Mucosa of descending colon (tissue), 3 donors: ENCODE measurements at regions not wholly inside any gene's neighbourhood (a gene's known extent, or its start where the extent isn't known, plus 50 kb on each side); places are given as distances from the start of the nearest gene placed in this dataset.

Source experiments
- ATAC-seq: fragments of 200-7000 bp; cut with Tn5 transposase; one replicate; pipeline ENCODE4 v1.9.1; 2020; ENCODE audit warnings: mild to moderate bottlenecking, moderate library complexity
- DNase-seq, 3 donors: peaks; one replicate each; pipeline ENCODE4 v3.0.0-alpha.2; 2020
- H3K36me3 ChIP-seq: fragments of 200-600 bp; one replicate; pipeline ENCODE4 v1.8.0; 2021; ENCODE audit warnings: low read depth, mild to moderate bottlenecking
- H3K4me1 ChIP-seq: fragments of 200-600 bp; one replicate; pipeline ENCODE4 v1.8.0; 2021; ENCODE audit warnings: low read depth, mild to moderate bottlenecking
- H3K4me3 ChIP-seq: fragments of 200-600 bp; one replicate; pipeline ENCODE4 v1.8.0; 2021; ENCODE audit warnings: mild to moderate bottlenecking
- H3K9me3 ChIP-seq: fragments of 200-600 bp; one replicate; pipeline ENCODE4 v1.8.0; 2021; ENCODE audit warnings: mild to moderate bottlenecking
- CTCF ChIP-seq: fragments of 200-600 bp; IDR thresholded peaks from one replicate; pipeline ENCODE4 v1.8.0; 2022; ENCODE audit warnings: antibody characterized with exemption, mild to moderate bottlenecking
- intact Hi-C, 2 donors: fragments of 100-400 bp; cut with DNase I in 1 of 2; cut with micrococcal nuclease in 1 of 2; formaldehyde crosslinking; loops; one replicate each; pipeline versions ENCODE4 v1.11.0 to v1.11.1; 2022; cut with DNase I, micrococcal nuclease
- donor health status: DM: no; HTN: no; CAD: no; lungs with moderate emphysema.
- donor health status: DM: no; HTN: no; CAD: no.
- donor health status: DM: no; HTN: yes; CAD: no.

- Histone ChIP-seq H3K36me3 (no peaks in the 10 kb centered on the region), H3K4me1 (no peaks in the 10 kb centered on the region), H3K9me3 (no peaks in the 10 kb centered on the region), H3K4me3 (no peak overlapping the region)
- intact Hi-C loops, result no loop called here
- ATAC-seq (no peak), DNase-seq (no peak)
- TF ChIP-seq CTCF, result no peak
Measured at GRCh38 chr13:34405410-34406181, 536.5 kb upstream of the NBEA start.

GRCh38 chr13:34408640-34409039 is 533.4 kb upstream of the NBEA start:
- intact Hi-C loops, result no loop called here
- ATAC-seq (no peak), DNase-seq (no peak)
- Histone ChIP-seq H3K4me1 (no peaks in the 10 kb centered on the region), H3K9me3 (no peaks in the 10 kb centered on the region), H3K36me3 (no peaks in the 10 kb centered on the region), H3K4me3 (no peak overlapping the region)
- no peak for TF ChIP-seq CTCF

GRCh38 chr13:34409496-34410182 is 532.4 kb upstream of the NBEA start:
- ATAC-seq (no peak), DNase-seq (no peak)
- Histone ChIP-seq H3K4me1 (no peaks in the 10 kb centered on the region), H3K9me3 (no peaks in the 10 kb centered on the region), H3K4me3 (no peak overlapping the region), H3K36me3 (no peaks in the 10 kb centered on the region)
- intact Hi-C loops, result no loop called here
- no peak for TF ChIP-seq CTCF

- DNase-seq (no peak), ATAC-seq (no peak)
- TF ChIP-seq CTCF, result no peak
- intact Hi-C loops, result no loop called here
- H3K4me3 ChIP-seq, result no peak overlapping the region
- H3K4me1 ChIP-seq, result no peaks in the 10 kb centered on the region
- H3K9me3 ChIP-seq, result no peaks in the 10 kb centered on the region
- no peaks in the 10 kb centered on the region for H3K36me3 ChIP-seq
Measured at GRCh38 chr13:34410678-34411077, 531.4 kb upstream of the NBEA start.

- TF ChIP-seq CTCF, result no peak
- intact Hi-C loops, result no loop called here
- ATAC-seq (no peak), DNase-seq (no peak)
- Histone ChIP-seq H3K36me3 (no peaks in the 10 kb centered on the region), H3K4me3 (no peak overlapping the region), H3K9me3 (no peaks in the 10 kb centered on the region), H3K4me1 (no peaks in the 10 kb centered on the region)
Measured at GRCh38 chr13:34411177-34411576, 530.9 kb upstream of the NBEA start.
